ENCODE measurements at regions not wholly inside any gene's neighbourhood (a gene's known extent, or its start where the extent isn't known, plus 50 kb on each side); places are given as distances from the start of the nearest gene placed in this dataset.
"Not testable (repeated sequence)": the region's sequence is repeated elsewhere in the genome, so short reads cannot be mapped to it uniquely, and the experiment has no call there.

DNA sequence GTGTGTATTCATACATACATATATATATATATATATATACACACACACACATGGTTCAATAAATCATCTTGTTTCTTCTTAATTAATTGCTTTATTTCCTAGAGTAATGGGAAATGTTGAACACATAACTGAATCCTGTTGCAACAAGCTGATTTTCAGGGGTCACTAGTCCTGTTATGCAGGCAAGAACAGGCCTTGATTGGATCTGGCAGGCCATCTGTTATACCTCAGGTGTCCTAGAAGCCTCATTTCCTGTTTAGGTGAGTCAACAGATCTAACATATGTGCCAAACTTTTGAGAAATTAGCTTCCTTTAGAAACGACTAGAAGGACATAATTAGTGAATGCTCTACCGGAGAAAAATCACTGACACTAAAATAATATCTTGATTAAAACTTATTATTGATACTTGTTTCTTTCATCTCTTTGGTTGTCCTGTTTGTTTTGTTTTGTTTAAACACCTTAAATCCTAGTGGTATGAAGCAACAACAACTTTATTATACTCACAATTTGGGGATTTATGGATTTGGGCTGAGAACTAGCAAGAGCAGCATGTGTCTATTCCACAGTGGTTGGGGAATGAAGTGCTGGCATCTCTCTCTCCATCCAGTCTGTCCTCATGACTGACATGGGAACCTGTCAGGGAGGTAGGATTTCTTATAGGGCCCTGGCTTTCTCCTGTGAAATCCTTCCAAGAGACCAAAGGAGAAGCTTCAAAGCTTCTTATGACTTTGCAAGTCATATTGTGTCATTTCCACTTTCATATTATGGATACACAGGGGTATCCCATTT lies 552.6 kb downstream of the NSUN3 start:
- DNase-seq: no peak

DNA sequence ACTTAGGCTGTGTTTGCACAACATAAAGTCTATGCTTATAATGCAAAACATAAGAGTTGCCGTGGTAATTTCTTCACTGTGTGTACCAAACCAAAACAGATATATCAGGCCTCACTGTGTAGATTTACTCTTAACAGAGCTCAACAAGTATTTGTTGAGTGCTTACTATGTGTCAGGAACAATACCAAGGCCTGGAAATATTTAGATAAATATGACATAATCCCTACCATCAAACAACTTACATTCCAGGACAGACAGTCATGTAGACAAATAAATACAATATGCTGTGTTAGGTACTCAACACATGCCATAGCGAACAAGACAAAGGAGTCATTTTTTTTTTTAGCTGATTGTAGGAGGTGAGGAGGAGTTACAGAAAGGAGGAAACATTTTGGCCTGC lies 554.0 kb downstream of the NSUN3 start:
- no peak for DNase-seq

DNA sequence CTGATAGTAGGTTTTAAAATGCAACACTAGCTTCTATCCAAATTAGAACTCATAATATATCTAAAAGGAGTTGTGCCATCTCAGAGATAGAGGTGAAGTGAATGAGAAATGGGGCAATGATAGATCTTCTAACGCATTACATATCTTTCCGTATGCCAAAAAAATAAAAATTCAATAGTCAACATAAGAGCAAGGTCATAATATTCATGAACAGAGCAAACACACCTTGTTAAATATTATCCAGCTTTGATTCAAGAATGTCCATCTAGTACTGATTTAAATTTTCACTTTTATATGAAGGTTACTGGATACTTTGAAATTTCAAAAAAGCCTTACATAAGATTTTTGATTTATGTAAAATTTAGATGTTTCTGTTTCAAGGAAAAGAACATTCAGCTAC lies 554.5 kb downstream of the NSUN3 start:
- DNase-seq: no peak

DNA sequence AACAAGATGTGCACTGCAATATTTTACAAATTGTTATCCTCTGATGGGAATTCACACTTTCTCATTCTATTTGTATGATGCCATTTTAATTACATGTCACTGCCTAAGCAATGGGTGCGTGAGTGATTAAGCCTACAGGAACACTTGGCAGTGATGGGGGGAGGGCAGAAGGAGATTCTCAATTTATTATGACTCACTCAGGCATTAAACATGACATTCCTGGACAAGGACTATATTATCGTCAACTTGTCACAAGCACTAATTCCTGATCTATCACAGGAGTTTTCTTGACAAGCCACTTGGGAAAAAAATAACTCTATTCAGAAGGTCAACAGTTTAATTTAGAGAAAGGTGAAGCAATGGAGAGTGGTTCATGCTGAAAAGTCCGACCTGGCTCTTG lies 556.8 kb downstream of the NSUN3 start:
- DNase-seq: no peak

DNA sequence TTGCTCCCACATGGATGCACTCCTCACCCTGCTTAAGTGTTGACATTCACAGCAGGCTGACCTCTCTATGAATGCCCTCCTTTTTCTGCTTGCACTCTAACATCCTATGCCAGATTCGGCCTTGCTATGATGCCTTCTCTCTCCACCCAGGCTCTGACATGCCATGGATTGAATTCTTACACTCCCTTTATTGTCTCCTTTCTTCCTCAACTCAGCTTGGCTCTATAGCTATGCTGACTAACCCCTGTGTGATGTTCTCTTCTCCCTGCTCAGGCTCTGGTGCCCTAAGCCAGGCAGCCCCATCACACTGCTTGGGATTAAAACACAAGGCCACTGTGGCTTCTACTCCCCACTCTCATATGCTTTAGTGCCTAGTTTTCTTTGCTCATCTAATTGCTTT lies 563.7 kb downstream of the NSUN3 start:
- DNase-seq: no peak

DNA sequence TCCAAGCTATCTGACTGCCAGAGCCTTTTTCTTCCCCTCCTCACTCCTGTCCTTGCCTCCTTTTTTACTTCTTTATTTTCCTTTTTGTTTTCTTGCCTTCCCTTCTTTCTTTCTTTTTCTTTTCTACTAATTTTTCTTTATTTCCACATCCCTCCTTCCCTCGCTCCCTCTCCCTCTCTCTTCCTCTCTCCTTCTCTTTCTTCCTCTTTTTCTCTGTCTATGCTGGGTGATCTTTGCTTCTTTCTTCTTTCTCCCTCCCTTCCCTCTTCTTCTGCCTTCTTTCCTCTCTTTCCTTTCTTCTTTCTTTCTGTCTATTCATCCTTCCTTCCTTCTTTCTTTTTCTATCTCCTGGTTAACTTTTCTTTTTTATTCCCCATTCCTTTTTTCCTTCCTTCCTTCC lies 564.8 kb downstream of the NSUN3 start:
- DNase-seq: no peak

DNA sequence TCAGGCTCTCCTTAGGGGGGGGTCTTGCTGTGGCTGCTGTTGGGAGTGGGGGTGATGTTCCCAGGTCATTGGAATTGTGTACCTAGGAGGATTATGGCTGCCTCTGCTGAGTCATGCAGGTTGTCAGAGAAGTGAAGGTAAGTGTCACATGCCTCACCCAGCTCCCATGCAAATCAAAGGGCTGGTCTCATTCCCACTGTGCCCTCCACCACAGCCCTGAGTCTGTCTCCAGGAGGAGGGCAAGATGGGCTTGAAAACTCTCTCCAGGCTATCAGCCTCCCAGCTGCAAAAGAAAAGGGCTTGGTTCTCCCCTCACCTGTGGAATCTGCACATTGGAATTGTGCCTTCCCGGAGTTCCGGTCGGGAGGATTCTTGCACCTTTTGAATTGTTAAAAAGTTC lies 580.5 kb downstream of the NSUN3 start:
- DNase-seq: no peak

DNA sequence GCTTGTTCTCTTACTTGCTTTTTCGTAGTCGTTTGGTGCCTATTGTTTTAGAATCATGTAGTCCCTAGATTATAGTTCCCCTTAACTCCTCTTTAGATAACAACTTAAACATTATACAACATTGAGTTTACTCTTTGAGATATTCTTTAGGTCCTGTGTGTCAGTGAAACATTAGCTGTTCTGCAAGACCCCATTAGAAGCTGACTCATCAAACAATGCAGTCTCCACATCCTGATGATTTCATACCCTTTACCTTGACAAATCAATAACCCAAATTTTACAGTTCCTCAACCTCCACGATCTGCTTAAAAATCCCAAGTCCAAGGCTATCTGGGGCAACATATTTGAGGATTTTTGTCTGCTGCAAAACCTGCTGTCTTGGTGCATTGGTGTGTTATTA lies 582.9 kb downstream of the NSUN3 start:
- no peak for DNase-seq

DNA sequence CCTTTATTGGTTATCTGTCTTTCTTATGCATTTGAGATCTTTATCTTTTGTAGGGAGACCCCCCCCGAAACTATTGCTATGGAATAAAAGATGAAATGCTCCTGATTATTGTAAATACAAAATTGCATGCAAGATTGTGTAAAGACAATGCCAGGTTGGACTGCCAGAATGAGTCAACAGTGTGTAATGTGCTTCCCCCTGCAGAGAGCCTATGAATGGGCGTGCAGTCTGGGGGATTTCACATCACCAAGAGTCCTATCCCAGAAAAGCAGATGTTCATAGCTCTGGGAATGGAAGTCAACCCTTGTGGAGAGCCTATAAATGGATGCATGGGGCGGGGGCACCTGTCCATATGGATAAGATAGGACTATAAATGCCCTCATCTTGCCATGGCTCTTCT lies 584.3 kb downstream of the NSUN3 start:
- no peak for DNase-seq

DNA sequence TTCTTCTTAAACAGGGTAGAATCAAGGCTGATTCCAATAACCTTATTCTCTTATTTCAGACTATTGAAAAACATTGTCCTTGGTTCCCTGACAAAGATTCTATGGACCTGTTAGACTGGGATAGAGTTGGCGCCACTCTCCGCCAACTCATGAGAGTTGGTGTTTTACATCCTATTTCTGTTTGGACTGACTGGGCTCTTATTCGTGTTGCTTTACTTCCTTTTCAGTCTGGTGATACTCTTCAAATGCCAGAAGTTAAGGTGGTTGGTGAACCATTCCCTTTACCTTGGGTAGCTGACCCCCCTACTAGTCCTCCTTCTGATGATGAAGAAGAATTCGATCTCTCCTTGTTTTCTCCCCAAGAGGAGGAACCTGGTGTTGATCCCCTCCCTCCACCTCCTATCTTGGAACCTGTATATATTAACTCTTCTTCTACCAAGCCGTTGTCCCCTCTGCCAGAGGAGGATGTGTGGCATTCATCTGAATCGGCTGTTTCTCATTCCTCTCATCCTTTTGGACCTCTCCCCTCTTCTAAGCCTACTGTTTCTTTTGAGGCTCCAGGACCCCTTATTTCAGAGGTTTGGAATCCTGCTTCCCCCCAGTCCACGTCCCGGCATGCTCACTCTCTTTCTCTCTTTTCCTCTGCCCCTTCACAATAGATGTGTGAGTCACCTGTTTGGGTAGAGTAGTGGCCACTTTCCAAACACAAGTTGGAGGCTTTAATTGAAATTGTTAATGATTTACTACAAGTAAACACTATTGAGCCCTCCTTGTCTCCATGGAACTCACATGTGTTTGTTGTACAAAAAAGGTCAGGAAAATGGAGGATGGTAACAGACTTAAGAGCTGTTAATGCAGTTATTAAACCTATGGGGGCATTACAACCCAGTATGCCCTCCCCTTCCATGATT lies 585.7 kb downstream of the NSUN3 start:
- DNase-seq: not testable (repeated sequence)

DNA sequence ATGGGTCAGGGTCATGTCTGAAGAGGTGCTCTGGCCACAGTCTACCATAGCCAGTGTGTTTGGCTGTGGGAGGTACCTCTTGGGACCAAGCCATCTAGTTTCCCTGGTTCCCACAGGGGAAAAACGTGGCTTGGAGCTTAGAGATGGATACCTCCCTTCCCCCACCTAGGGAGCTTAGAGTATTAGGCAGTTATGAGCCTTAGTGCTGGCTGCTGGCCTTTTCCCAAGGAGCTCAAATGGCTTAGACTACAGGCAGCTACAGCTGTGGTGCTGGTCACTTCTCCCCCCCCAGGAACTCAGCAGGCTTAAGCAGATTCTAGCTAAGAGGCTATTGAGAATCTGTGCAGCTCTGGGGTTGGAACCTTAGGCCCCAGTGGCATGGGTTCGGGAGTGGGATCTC lies 591.2 kb downstream of the NSUN3 start:
- DNase-seq: no peak

DNA sequence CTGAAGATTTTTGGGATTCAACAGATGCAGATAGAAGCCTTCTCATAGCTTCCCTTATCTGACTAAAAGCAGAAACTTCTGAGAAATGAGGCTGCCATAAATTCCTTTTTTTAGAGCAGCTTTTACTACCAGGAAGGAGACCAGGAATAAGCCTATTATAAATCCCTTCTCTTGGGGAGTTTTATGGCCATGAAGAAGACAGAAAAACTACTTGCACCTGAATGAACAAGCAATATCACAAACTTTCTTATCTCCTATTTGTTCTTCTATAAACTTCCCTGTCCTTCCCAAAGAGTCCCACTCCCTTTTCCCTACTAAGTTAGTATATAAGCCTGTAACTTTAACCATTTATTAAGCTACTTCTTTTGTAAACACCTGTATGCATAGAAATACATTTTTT lies 603.1 kb downstream of the NSUN3 start:
- DNase-seq: no peak

DNA sequence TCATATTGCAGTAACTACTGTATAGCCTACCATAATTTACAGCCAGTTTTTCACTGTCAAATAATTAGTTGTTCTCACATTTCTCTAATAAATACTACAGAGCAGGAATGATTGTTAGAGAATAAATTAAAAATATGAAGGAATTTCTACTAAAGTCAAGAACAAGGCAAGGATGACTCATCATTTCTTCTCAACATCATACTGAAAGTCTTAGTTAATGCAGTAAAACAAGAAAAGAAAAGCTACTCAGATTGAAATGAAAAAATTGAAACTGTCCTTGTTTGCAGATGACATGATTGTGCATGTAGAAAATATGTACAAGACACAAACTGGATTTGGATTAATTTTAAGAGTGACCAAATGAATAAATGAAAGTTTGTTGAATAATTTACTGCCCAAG lies 608.2 kb downstream of the NSUN3 start:
- DNase-seq: no peak

DNA sequence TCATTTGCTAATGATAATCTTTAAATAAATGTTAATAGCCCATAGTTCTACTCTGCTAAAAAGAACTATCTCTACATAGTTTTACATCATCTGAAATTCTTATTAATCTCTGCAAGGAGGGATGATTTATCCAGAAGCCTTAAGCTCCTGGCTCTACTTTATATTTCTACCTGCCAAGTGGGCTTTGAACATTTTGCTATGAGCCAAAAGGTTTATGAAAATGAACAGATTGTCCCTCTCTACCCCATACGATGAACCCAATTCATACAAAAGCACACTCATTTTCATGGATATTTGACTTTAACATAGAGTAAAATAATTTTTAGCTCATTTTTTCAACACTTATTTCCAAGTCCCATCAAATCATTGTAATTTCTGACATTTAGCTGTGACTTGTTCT lies 611.0 kb downstream of the NSUN3 start:
- DNase-seq: no peak

DNA sequence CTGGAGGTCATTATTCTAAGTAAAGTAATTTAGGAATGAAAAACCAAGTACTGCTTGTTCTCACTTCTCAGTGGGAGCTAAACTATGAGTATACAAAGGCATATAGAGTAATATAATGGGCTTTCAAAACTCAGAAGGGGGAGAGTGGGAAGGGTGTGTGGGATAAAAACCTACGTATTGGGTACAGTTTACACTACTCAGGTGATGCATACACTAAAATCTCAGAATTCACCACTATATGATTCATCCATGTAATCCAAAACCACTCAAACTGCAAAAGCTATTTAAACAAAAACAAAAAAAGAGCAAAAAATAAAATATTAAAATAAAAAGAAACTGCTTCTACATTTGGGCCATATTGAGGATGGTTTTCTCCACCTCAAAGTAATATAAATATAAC lies 623.3 kb downstream of the NSUN3 start:
- DNase-seq: no peak

DNA sequence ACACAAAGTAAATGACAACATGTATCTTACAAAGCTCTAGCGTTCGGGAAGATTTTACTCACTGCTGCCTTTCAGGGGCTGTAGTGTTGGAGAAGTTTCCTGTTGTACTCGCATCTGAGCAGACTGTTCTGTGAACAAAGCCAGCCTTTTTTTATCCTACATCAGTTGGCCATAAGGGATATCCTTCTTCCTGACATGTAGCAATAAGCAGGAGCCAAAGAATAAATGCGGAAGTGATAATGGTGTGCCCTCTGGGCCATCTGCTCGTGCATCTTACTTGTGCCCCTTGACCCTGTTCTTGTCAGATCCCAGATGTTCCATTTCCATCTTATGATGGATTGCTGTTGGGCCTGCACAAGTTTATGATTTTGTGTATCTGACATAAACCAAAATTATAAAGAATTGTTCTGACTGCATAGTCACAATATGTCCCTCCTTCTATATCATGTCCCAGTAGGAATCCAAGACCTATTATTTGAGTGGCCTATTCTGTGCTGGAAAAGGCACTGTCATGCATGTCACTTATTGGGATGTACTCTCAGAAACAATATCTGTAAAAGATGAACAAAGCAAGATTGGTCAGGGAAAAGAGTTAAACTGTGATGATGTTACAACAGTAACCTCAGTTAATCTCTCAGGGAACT lies 631.3 kb downstream of the NSUN3 start:
- DNase-seq: no peak

DNA sequence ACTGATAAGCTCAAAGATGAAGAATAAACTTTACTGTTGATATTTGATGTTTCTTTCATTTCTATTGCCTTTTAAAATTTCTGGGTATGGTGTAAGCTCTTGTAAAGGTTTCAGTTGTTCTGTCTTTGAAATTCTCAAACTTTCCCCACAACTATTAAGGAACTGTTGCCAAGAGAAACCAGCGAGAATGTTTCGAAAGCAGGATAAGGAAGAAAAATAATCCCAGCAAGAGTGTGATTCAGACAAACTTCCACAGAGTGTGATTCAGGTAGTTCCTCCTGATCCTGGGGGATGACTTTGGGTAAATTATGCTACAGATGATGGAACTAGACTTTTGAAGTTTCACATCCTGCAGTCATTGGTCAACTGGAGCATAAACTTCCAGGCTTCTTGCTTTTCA lies 632.0 kb downstream of the NSUN3 start:
- no peak for DNase-seq

DNA sequence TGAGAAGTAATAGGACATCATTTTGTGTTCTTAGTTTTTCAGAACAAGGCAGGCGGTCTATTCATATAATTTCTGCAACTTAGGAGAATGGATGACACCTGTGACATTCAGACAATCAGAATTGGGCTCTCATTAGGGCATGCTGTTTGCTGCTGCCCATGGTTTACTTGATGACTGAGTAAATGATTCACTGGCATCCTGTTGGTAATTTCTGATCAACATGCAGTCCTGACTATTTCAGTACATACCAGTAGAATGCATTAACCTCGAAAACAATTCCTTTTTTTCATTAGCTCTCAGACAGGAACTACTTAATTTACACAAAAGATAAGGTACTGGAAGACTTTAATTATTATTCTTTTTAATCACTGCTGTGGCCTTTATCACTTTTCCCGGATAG lies 641.6 kb downstream of the NSUN3 start:
- DNase-seq: no peak

DNA sequence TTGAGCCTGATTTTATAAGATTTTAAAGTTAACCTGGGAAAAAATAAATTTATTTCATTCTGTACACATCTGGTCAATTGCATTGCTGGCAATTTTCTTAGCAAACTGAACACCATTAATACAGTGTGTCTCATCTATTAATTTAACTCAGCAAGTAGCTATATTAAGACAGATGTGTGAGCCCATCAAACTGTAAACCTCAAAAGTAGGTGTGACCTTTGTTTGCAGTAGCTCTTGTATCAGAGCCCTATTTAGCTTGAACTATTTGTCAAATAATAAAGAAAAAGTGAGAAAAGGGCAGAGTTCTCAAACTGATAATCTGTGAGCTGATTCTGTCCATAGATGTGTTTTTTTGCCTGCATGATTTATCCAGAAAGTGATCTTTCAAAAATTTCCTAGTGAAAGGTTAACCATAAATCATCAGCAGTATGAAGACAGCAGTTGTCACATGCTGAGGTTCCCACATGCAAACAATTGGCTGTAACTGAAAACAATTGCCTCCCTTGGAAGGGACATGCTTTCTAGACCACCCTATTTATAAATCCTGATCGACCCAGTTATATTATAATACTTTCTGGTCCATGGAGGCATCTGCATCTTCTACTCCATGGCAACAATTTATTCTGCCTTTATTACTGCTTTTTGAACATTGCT lies 646.5 kb downstream of the NSUN3 start:
- DNase-seq: no peak

DNA sequence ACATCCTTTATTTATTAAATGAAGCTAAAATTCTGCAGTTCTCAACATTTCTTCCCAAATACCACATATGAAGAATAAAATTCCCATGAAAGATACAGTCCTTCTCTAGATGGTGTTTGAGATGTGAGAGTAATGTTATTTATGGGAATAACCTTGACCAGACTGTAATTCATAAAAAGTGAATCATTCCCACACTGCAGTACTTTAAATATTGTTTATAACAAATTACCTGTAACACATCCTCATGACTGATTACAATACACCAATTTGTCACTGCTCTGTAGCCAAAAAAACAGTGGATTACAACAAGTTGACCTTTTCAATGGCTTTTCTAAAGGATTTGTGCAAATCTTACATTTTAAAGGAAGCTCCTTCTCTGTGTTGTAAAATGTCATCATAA lies 651.3 kb downstream of the NSUN3 start:
- DNase-seq: no peak

DNA sequence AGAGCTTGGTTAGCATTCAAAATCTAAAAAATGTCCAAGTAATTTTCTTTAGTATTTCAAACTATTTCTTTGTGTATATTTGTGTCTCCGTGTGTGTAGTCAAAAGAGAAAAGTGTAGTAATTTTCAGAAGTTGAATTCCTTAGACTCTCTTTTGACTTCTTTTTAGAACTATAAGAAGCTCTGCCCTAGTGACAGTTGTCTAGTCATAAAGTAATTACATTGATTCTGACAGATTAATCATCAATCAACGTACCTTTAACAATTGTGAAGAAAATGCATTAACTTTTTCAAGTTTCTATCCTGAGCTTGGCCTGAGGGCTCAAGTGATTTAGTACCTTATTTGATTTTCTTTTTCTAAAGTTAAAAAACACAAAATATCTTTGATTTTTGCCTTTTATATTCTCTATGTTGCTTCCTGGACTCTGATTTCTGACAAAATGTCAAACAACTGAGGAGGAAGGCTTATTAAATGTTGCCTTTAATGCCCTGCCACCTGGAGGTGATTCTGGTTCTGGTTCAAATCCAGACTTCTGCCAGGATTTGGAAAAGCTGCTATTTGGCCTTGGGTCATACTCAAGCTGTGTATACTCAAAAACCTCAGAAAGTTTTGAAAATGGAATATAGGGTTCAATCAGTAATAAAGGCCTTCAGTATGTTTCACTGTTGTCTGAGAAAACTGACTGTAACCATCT lies 653.6 kb downstream of the NSUN3 start:
- DNase-seq: no peak

DNA sequence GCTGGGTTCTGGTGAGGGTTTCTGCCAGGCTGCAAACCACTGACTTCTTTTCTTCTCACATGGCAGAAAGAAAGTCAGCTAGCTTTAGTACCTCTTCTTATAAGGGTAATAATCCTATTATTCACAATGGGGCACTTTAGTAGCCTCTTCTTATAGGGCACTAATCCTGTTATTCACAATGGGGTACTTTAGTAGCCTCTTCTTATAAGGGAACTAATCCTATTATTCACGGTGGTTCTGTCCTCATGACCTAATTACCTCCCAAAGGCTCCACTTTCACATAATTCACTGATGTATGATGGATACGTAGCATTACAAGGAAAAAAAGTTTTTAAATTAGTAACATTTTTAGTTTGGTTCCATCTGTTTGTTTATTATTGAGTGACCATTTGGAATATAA lies 671.3 kb downstream of the NSUN3 start:
- DNase-seq: no peak

DNA sequence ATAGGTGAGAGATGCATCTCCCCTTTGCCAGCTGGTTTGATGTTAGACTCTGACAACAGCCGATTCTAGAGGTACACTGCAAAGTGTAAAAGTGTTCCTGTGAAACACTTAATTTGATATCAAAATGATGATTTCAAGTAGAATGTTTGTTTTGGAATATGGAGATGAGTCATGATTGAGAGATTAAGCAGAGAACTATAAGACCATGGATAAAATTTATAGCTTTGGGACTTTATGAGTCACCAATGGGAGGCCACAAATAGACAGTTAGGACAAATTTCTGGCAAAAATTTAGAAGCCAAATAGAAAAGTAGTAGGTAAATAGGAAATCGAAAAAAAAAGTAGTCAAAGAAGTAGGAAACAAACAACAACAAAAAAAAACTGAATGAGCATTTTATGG lies 672.5 kb downstream of the NSUN3 start:
- DNase-seq: no peak
